ENCODE measurements at regions not wholly inside any gene's neighbourhood (a gene's known extent, or its start where the extent isn't known, plus 50 kb on each side); places are given as distances from the start of the nearest gene placed in this dataset.

DNA sequence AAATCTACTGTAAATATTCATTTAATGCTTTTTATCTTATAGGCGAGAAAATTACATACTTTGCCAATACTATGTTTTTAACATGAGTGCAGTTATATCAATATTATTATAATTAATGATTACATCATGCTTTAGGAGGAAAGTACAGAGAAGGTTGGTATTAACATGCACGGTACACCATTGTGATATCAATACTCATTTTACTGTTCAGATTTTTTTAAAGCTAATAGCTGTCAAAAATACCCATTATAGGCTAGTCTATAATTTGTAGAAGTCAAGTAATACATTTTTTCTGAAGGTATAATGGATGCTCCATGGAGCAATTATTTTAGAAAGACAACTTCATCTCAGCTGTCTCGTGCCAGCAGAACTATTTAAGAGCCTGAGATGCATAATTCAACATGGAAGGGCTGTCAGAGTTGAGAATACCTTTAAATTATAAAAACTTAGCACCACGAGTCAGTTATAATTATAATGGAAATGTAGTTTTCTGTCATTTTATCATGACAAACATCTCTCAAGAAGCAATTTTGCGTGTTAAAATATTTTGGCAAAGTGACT lies 1641.7 kb upstream of the ACVR2A start:
- TF ChIP-seq ELK4 (IDR thresholded peaks at IDR 0.05; ENCODE audit: borderline replicate concordance, low read depth, low read length) (no peak), ZBTB6 (tag by site-specific recombination; IDR thresholded peaks at IDR 0.05) (no peak), CTCF (tag by site-specific recombination; IDR thresholded peaks at IDR 0.05) (no peak), PRDM6 (tag by site-specific recombination; IDR thresholded peaks at IDR 0.05) (no peak), PRDM4 (tag by site-specific recombination; IDR thresholded peaks at IDR 0.05) (no peak), ZNF747 (tag by site-specific recombination; IDR thresholded peaks at IDR 0.05) (no peak), ZNF830 (tag by site-specific recombination; IDR thresholded peaks at IDR 0.05; ENCODE audit: low read depth) (no peak), ZNF707 (tag by site-specific recombination; IDR thresholded peaks at IDR 0.05) (no peak)

Measured in HEK293 (cell line).